GM19023 (cell line): ENCODE measurements at regions not wholly inside any gene's neighbourhood (a gene's known extent, or its start where the extent isn't known, plus 50 kb on each side); places are given as distances from the start of the nearest gene placed in this dataset.
"Not testable (repeated sequence)": the region's sequence is repeated elsewhere in the genome, so short reads cannot be mapped to it uniquely, and the experiment has no call there.

Experiments used
- ATAC-seq: cut with Tn5 transposase; IDR thresholded peaks from one replicate; pipeline ENCODE4 v1.9.1; 2021; ENCODE audit warnings: mild to moderate bottlenecking, moderate library complexity; ENCODE audit not compliant: unreplicated experiment

DNA sequence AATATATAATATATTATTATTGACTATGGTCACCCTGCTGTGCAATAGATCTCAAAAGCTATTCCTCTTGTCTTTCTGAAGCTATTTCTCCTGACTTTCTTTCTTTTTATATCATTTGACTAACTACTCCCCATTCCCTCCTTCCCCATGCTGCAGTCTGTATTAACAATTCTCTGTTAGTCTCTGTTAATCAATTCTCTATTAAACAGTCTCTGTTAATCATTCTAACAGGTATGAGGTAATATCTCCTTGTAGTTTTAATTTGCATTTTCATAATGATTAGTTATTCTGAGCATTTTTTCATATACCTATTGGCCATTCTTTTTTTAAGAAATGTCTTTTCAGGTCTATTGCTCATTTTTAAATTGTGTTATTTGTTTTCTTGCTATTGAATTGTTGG, 201.0 kb upstream of the B3GALT2 start:
- no peak for ATAC-seq

GRCh38 chr1:193378451-193378850, 192.0 kb upstream of the B3GALT2 start:
- not testable (repeated sequence) for ATAC-seq

- ATAC-seq: no peak
These were observed 191.1 kb upstream of the B3GALT2 start for GRCh38 chr1:193377472-193377871.

- no peak for ATAC-seq
These were observed 186.1 kb upstream of the B3GALT2 start for GRCh38 chr1:193372553-193372952.

- peak; percentile 74 for ATAC-seq
These were observed 181.9 kb upstream of the B3GALT2 start for GRCh38 chr1:193368302-193368701.

DNA sequence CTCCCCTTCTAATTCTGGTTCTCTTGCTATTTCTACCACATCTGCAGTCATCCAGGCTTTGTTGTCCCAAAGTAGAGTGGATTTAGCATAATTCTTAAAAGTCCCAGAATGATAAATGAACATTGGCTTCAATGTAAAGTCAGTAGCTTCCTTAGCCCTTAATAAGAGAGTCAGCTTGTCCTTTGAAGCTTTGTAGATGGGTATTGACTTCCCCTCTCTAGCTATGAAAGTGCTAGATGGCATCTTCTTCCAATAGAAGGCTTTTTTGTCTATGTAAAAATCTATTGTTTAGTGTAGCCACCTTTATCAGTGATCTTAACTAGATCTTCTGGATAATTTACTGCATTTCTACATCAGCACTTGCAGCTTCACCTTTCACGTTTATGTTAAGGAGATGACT, 181.4 kb upstream of the B3GALT2 start:
- peak; percentile 16 for ATAC-seq

- ATAC-seq: no peak
These were observed 180.5 kb upstream of the B3GALT2 start for GRCh38 chr1:193366764-193367507.

DNA sequence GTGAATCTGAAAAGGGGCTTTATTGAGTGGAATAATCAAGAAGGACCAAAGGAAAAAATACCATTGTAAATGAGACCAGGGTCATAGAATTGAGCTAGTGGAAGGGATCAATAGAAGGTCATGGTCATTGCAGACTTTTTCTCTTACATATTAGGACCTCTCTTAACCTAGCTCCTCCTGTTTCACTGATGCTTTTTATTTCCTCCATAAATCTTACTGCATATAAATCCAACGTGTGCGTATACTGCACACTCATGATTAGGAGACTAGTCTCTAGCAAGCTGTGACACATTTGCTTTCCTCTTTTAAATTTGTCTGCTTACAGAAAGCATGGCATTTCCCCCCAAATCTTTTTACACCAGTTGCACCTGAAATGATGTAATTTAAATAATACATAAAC, 179.6 kb upstream of the B3GALT2 start:
- ATAC-seq: no peak

- ATAC-seq: no peak
These were observed 173.2 kb upstream of the B3GALT2 start for GRCh38 chr1:193359631-193360030.

DNA sequence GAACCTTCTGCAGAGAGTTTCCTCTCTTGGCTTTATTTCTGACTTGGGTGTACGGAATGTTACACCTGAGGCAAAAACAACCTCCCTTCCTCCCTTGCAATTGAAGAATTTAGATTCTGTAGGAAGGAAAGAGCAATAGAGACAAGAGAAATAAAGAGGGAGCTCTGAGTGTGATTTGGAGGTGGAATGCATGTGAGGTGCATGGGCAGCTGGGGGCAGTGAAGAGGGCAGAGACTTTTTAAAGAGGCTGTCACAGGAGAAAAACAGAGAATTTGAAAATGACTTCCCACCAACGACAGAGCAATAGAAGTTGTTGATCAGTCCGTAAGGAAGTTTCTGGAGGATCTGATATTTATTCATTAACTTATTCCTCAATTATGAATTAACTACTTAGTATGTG, 172.0 kb upstream of the B3GALT2 start:
- no peak for ATAC-seq

DNA sequence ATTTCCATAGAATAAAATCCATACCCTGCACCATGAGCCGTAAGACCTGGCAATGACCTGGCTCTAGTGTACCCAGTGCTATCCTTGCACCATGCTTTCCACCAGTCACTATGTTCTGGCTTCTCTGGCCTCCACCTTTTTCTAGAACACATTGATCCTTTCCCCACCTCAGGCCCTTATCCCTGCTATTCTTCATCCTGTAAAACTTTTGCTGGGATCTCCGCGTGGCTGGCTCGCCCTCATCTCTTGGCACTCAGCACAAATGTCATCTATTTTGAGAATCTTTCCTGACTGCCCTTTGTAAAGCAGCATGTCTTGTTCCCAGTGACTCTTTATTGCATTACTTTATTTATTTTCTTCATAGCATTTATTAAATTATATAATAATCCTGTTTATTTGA, 169.8 kb upstream of the B3GALT2 start:
- ATAC-seq: no peak

DNA sequence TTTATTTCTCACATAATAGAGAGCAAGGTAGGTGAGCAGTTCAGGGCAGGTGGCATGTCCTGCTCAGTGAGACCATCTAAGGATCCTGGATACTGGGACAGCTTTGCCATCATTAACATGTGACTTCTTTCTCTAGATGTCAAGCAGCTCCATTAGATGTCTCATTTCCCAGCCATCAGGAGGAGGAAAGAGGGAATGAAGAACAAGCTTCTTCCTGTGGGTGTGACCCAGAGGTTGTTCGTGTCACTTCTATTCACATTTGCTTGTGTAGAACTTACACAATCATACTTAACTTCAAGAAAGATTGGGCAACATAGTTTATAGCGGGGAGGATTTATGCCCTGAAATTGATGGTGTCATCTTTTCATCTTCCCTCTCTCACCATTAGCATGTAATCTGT, 169.2 kb upstream of the B3GALT2 start:
- ATAC-seq: no peak

GRCh38 chr1:193355178-193355577, 168.8 kb upstream of the B3GALT2 start:
- no peak for ATAC-seq

GRCh38 chr1:193348769-193349535, 162.5 kb upstream of the B3GALT2 start:
- ATAC-seq: no peak

GRCh38 chr1:193348091-193348768, 161.8 kb upstream of the B3GALT2 start:
- no peak for ATAC-seq

- ATAC-seq: no peak
These were observed 159.7 kb upstream of the B3GALT2 start for GRCh38 chr1:193346085-193346484.

DNA sequence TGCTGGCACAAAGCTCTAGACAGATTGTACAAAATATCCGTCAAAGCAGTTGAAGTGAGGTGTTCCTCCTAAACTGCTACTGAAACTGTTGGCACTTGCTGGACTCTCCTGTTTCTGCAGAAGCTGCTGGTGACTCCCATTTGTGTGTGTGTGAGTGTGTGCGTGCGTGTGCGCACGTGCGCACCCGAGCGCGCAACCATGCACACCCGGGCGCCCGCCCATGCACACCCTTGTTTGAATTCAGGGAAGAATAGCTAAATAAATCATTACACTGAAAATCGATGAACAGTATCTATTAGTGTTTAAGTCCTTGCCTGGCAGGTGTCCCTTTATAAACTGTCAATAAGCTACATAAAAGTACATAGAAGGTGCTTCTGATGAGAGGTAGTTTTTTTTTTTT, 156.4 kb upstream of the B3GALT2 start:
- ATAC-seq: no peak

DNA sequence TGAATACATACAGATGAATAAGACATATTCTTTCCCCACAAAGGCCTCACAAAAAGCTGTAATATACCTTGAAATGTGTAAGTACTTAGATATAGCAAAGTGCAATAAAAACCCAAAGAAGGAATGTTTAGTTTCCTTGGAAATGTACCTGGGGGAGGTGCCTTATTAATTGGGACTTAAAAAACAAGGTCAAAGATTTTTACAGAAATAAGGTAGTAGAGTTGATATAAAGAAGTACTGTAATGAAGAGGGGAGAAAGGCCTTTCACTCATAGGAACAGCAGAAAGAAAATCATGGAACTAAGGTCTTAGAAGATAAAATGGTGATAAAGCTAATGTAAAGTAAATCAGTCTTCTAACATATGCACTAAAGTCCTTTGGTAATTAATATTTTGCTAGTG, 153.9 kb upstream of the B3GALT2 start:
- no peak for ATAC-seq

DNA sequence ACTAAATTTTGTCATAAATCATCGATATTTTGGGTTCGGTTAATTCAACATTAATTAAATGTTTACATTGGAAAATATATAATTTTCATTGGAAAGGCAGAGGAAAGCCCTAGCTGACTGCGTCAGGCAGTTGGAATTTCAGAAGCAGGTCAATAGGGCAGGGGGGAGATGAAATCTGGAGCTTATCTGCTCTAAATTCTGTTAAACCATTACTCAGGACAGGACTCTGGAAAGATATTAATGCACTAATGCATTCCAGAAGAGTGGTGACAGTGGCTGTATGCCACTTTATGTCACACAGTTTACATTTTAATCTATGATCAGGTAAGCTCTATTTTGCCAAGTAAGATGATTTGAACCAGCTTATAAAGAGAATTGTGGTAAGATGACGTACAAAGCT, 153.0 kb upstream of the B3GALT2 start:
- ATAC-seq: no peak

DNA sequence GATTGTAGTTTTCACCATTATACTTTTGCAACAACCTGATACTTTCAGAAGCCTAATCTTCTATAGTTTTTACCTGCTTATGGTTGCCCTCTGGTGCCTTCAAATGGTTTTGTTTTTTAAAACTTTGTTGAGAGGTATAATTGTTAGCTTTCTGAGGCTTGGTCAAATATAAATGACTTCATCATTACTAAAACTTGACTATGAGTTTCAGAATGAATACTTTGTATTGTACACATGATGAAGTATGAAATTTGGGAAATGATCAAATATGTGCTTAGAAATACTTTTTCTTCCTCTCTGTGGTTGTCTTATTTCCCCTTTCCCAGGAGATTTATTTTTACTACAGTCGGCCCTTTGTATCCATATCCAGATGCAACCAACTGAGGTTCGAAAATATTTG, 151.8 kb upstream of the B3GALT2 start:
- no peak for ATAC-seq

DNA sequence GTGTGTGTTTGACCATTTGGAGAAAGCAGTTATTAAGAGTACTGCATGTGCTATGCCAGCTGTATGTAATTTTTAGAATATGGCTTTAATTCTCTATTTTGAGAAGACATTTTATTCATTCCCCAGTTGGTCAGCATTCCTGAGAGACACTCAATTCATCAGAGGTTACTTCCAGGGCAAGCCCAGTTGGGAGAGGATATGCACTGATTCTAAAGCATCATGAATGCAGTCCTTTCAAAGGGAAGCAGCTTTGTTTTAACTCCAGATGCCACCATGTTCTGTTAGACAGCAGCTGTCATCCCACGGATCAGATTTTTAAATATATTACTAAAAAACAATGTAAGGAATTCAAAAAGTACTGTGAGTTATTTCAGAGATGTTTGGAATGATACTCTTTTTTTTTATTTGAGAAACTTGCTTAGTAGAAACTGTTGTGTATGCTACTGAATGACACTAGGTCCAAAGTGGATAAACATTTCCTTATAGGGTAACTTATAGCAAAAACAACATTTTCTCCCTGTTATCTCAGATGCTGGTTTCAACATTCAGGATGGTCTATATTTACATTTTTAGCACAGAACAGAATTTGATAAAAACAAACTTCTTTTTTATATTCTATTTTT, 149.5 kb upstream of the B3GALT2 start:
- ATAC-seq: no peak
